Parathyroid adenoma (tissue), 2 donors: ENCODE measurements at regions not wholly inside any gene's neighbourhood (a gene's known extent, or its start where the extent isn't known, plus 50 kb on each side); places are given as distances from the start of the nearest gene placed in this dataset.

Source experiments
- H2AFZ ChIP-seq: fragments of 300-600 bp; sonication (generic); one replicate; pipeline ENCODE4 v1.7.0; 2017; ENCODE audit warnings: antibody characterized with exemption, mild to moderate bottlenecking
- H3K27ac ChIP-seq: fragments of 300-600 bp; sonication (generic); one replicate; pipeline ENCODE4 v1.7.0; 2017
- H3K27me3 ChIP-seq: fragments of 300-600 bp; sonication (generic); one replicate; pipeline ENCODE4 v1.7.0; 2017; ENCODE audit warnings: low read length; ENCODE audit not compliant: control insufficient read depth, insufficient read depth
- H3K36me3 ChIP-seq: fragments of 300-600 bp; sonication (generic); one replicate; pipeline ENCODE4 v1.7.0; 2017; ENCODE audit warnings: low read length; ENCODE audit not compliant: control insufficient read depth, insufficient read depth
- H3K4me1 ChIP-seq: fragments of 300-600 bp; sonication (generic); one replicate; pipeline ENCODE4 v1.7.0; 2017; ENCODE audit warnings: control low read depth
- H3K4me2 ChIP-seq: fragments of 300-600 bp; sonication (generic); one replicate; pipeline ENCODE4 v1.7.0; 2017; ENCODE audit warnings: low read length
- H3K4me3 ChIP-seq: fragments of 300-600 bp; sonication (generic); one replicate; pipeline ENCODE4 v1.7.0; 2017; ENCODE audit warnings: low read depth, low read length
- H3K79me2 ChIP-seq: fragments of 300-600 bp; sonication (generic); one replicate; pipeline ENCODE4 v1.7.0; 2017; ENCODE audit warnings: control low read depth
- H3K9ac ChIP-seq: fragments of 300-600 bp; sonication (generic); one replicate; pipeline ENCODE4 v1.7.0; 2017; ENCODE audit warnings: mild to moderate bottlenecking
- H3K9me3 ChIP-seq: fragments of 300-600 bp; sonication (generic); one replicate; pipeline ENCODE4 v1.7.0; 2017; ENCODE audit warnings: low read length; ENCODE audit not compliant: control insufficient read depth
- TF ChIP-seq, protein P1 (sequence below): fragments of 300-600 bp; sonication (generic); IDR thresholded peaks from one replicate; pipeline ENCODE4 v1.7.0; 2017; ENCODE audit warnings: antibody characterized with exemption, mild to moderate bottlenecking
- donor health status: primary hyperparathyroidism.

DNA sequence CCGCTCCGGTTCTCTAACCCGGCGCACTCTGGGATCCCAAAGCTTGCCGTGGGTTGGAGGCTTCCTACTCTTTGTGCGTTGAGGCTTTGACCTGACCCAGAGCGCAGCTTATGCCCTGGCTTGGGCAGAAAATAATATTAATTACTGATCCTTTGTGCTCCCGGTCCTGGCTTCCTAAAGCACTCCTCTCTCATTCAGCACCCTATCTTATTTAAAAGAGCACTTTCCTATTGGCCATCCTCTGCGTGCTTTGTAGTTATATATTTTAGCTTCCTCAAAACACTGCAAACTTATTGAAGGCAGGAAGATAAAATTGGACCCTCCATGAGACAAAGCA is 466.0 kb downstream of the XPNPEP1 start:
- no peaks in the 10 kb centered on the region for H3K27me3 ChIP-seq

DNA sequence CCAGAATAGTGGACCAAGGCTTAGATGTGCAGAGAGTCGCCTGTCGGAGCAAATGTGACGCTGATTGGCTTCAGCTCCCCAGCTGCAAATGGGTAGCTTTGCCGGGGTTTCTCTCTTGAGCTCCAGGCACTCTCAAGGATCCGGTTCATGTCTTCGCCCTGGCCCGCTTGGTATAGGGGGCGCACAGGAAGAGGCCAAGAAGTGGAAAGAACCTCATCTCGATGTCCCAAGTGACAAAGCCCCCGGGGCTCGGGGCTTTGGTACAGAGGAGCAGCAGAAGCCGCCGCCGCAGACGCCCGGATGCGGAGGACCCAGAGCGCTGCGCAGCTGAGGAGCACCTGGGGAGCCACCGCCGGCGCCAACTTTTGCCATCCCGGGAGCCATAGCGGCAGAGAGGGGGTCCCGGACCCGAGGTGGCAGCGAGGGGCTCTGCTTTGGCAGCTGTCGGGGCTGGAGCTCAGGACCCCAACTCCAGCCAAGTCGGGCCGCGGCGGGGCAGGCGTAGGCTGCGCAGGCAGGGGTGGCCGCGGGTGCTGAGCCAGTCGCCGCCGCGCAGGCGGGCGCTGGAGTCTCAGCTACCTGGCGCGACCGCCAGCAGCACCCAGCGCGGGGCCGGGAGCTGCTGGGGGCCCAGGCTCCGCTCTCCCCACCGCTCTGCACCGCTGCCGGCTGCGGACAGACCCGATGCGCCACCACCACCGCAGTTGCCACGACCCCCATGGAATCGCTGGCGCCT is 466.6 kb downstream of the XPNPEP1 start:
- no peak overlapping the region for H3K4me3 ChIP-seq
- no peaks in the 10 kb centered on the region for H3K36me3 ChIP-seq
- H3K9ac ChIP-seq: no peak overlapping the region
- no peaks in the 10 kb centered on the region for H3K9me3 ChIP-seq
- TF ChIP-seq, protein P1, sequence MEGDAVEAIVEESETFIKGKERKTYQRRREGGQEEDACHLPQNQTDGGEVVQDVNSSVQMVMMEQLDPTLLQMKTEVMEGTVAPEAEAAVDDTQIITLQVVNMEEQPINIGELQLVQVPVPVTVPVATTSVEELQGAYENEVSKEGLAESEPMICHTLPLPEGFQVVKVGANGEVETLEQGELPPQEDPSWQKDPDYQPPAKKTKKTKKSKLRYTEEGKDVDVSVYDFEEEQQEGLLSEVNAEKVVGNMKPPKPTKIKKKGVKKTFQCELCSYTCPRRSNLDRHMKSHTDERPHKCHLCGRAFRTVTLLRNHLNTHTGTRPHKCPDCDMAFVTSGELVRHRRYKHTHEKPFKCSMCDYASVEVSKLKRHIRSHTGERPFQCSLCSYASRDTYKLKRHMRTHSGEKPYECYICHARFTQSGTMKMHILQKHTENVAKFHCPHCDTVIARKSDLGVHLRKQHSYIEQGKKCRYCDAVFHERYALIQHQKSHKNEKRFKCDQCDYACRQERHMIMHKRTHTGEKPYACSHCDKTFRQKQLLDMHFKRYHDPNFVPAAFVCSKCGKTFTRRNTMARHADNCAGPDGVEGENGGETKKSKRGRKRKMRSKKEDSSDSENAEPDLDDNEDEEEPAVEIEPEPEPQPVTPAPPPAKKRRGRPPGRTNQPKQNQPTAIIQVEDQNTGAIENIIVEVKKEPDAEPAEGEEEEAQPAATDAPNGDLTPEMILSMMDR: no peak
- no peaks in the 10 kb centered on the region for H3K27me3 ChIP-seq
- H2AFZ ChIP-seq: no peak overlapping the region
- no peaks in the 10 kb centered on the region for H3K4me1 ChIP-seq
- H3K4me2 ChIP-seq: peak overlapping the region; percentile 30
- no peaks in the 10 kb centered on the region for H3K79me2 ChIP-seq
- no peak overlapping the region for H3K27ac ChIP-seq

More for the DNA sequence above, 466.0 kb downstream of the XPNPEP1 start:
- Histone ChIP-seq H3K27ac (no peak overlapping the region), H2AFZ (no peak overlapping the region), H3K9me3 (no peaks in the 10 kb centered on the region), H3K79me2 (no peaks in the 10 kb centered on the region), H3K4me2 (peak overlapping the region; percentile 30), H3K9ac (no peak overlapping the region), H3K36me3 (no peaks in the 10 kb centered on the region), H3K4me3 (no peak overlapping the region), H3K4me1 (no peaks in the 10 kb centered on the region)
- TF ChIP-seq, protein P1: no peak

GRCh38 chr10:109454691-109455090 is 468.6 kb downstream of the XPNPEP1 start:
- no peaks in the 10 kb centered on the region for H3K79me2 ChIP-seq
- no peaks in the 10 kb centered on the region for H3K27me3 ChIP-seq
- no peak overlapping the region for H3K4me3 ChIP-seq
- no peak overlapping the region for H3K27ac ChIP-seq
- no peak overlapping the region for H3K4me2 ChIP-seq
- H3K4me1 ChIP-seq: no peaks in the 10 kb centered on the region
- TF ChIP-seq, protein P1: no peak
- no peak overlapping the region for H3K9ac ChIP-seq
- H3K9me3 ChIP-seq: no peaks in the 10 kb centered on the region
- H2AFZ ChIP-seq: no peak overlapping the region
- H3K36me3 ChIP-seq: no peaks in the 10 kb centered on the region

GRCh38 chr10:109451879-109452278 is 471.4 kb downstream of the XPNPEP1 start:
- no peak overlapping the region for H2AFZ ChIP-seq
- no peaks in the 10 kb centered on the region for H3K4me1 ChIP-seq
- H3K27ac ChIP-seq: no peak overlapping the region
- no peak overlapping the region for H3K9ac ChIP-seq
- no peak overlapping the region for H3K4me2 ChIP-seq
- no peaks in the 10 kb centered on the region for H3K36me3 ChIP-seq
- H3K79me2 ChIP-seq: no peaks in the 10 kb centered on the region
- H3K4me3 ChIP-seq: no peak overlapping the region
- no peaks in the 10 kb centered on the region for H3K9me3 ChIP-seq
- H3K27me3 ChIP-seq: no peaks in the 10 kb centered on the region
- TF ChIP-seq, protein P1: no peak

GRCh38 chr10:109450702-109451101 is 472.6 kb downstream of the XPNPEP1 start:
- TF ChIP-seq, protein P1: no peak
- Histone ChIP-seq H3K4me1 (no peaks in the 10 kb centered on the region), H3K27me3 (no peaks in the 10 kb centered on the region)

More at GRCh38 chr10:109450702-109451101, 472.6 kb downstream of the XPNPEP1 start:
- no peaks in the 10 kb centered on the region for H3K79me2 ChIP-seq
- H3K4me3 ChIP-seq: no peak overlapping the region
- no peak overlapping the region for H2AFZ ChIP-seq
- H3K9me3 ChIP-seq: no peaks in the 10 kb centered on the region
- no peak overlapping the region for H3K4me2 ChIP-seq
- H3K36me3 ChIP-seq: no peaks in the 10 kb centered on the region
- H3K27ac ChIP-seq: no peak overlapping the region
- H3K9ac ChIP-seq: no peak overlapping the region
